GM19023 (cell line): ENCODE measurements at regions not wholly inside any gene's neighbourhood (a gene's known extent, or its start where the extent isn't known, plus 50 kb on each side); places are given as distances from the start of the nearest gene placed in this dataset.

Source experiments
- ATAC-seq: cut with Tn5 transposase; IDR thresholded peaks from one replicate; pipeline ENCODE4 v1.9.1; 2021; ENCODE audit warnings: mild to moderate bottlenecking, moderate library complexity; ENCODE audit not compliant: unreplicated experiment

DNA sequence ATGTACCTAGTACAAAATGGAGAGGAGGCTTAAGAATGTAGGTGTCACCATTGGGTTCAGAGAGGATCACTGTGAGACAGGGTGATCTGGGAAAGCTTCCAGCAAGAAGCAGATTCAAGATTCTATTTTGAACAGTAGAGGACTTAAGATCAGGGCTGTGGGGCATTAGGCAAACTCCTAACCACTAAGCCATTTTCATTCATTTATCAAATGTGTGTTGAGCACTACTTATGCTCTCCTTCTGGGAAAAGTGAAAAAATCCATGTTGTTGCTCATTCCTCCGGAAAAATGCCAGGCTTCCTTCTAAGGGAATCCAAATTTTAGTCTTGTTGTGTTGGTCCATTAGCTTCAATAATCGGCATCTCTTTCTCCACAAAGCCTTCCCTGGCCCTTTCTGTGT is 163.4 kb downstream of the NUAK1 start:
- ATAC-seq = no peak

GRCh38 chr12:105977236-105977635 is 161.5 kb downstream of the NUAK1 start:
- ATAC-seq = no peak

- no peak for ATAC-seq
Measured at GRCh38 chr12:105977652-105978051, 161.1 kb downstream of the NUAK1 start.

DNA sequence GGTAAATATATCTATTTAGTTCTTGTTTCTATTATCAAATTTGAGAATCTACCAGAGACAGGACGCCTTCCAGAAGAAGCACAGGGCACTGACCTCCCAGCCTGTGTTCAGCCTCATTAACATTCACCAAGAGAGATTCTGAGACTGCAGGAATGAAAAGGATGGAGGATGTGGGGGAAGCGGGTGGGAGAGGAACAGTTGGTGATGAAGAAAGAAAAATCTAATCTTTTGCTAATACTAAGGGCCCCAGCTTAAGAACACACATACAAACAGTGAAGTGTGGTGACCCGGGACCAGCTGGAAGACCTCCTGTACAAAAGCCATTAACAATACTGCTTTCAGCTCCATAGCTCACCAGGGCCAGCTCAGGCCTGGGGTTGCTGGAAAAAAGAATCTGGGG is 160.5 kb downstream of the NUAK1 start:
- no peak for ATAC-seq

- no peak for ATAC-seq
Measured at GRCh38 chr12:105978686-105979085, 160.1 kb downstream of the NUAK1 start.

DNA sequence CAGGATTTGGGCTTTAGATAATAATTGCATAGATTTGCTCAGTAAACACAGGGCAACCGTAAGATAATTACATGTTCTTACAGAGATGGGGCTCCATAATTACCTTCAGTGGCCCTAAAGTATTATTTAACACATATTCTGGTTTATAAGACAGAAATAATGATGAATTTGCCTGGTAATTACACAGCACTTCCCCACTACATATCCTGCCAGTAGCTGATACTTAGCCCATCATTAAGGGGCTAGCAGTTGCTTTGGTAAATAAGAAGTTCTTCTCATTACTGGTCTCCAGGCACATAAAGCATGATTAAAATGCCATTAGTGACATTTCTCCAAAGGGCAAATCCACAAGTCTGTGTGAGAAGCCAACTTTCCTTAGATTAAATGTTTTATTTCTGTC is 158.7 kb downstream of the NUAK1 start:
- no peak for ATAC-seq

DNA sequence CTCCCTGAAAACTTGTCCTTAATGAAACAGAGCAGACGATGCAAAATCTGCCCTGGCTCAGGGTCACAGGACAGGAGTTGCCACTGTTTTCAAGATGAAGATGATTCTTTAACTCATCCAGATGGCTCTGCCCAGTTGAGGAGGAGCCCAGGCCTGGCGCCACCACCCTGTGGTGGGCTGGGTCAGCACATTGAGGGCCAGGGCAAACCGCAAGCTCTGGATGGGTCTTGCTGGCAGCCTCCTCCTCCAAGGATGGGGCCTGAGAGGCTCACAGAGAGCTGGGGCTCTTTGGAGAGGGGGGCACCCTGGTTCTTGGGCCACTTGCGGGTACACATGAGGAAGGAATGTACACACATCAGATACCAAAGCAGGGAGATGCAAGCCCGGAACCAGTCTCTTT is 158.2 kb downstream of the NUAK1 start:
- no peak for ATAC-seq

DNA sequence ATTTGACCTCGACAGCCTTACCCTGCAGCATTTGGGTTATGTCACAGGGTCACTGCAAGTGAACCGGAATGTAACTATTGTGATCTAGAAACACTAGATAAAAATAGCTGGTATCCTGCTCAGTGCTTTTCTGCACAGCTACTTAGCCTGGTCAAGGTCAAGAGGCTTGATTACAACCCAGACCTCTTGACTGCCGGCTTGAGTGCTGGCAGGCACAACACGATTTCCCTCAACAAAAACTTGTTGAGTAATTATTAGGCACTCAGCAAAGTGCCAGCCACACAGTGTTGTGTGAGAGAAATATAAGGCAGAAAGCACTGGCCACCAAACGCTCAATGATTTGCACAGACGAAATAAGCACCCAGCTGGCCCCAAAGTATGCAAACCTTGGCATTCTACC is 156.7 kb downstream of the NUAK1 start:
- no peak for ATAC-seq

DNA sequence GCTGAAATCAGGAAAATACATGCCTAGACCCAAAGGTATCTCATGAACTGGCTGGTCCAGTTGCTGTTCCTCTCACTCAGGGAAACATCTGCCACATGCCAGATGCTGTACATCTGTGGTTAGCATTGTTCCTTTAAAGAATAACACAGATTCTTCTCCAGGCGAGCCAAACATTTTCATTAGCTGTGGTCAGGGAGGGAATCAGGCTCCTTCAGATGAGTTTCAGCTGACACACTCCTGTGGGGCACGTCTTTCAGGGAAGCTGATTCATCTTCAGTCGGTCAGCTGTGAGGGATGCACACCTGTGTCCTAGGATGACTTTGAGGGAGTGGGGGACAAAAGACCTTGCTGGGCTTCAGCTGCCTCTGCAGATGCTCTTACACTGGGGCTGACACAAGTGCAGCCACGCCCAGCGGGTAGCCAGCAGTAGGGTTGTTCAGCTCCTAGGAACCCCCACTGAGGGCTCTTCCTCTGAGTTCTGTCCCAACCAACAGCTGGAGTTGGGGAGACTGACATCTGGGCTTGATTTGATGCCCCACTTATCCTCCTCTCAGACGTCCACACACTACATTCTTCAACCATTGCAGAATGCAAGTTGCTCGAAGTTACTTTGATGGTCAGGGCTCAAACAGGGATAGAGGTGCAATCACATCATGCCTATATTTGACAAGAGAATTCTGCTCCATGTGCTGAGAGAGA is 155.0 kb downstream of the NUAK1 start:
- ATAC-seq = no peak

DNA sequence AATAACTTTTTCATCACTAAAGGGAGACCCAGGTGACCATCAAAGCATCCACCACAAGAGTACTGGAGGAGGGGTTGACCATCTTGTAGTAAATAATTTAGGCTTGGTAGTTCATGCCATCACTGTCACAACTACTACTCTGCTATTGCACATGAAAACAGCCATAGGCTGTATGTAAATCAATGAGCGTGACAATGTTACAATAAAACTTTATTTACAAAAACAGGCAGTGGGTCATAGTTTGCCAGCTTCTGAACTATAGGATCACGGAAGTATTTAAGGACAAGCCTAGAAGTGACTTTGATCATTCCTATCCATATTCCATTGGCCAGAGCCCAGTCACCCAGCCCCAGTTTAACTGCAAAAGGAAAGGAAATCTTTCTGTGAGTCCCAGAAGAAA is 153.4 kb downstream of the NUAK1 start:
- ATAC-seq = no peak

- ATAC-seq = no peak
Measured at GRCh38 chr12:105986779-105987684, 151.7 kb downstream of the NUAK1 start.

GRCh38 chr12:105987685-105988035 is 151.1 kb downstream of the NUAK1 start:
- no peak for ATAC-seq

- no peak for ATAC-seq
Measured at GRCh38 chr12:105992849-105993740, 145.7 kb downstream of the NUAK1 start.

- ATAC-seq = no peak
Measured at GRCh38 chr12:105993766-105994555, 144.8 kb downstream of the NUAK1 start.

GRCh38 chr12:105995961-105996431 is 142.8 kb downstream of the NUAK1 start:
- ATAC-seq = no peak

GRCh38 chr12:105998561-105998960 is 140.2 kb downstream of the NUAK1 start:
- no peak for ATAC-seq

GRCh38 chr12:106000382-106001104 is 138.2 kb downstream of the NUAK1 start:
- no peak for ATAC-seq

- ATAC-seq = no peak
Measured at GRCh38 chr12:106001105-106001836, 137.5 kb downstream of the NUAK1 start.

GRCh38 chr12:106001837-106002218 is 136.9 kb downstream of the NUAK1 start:
- ATAC-seq = no peak
